ENCODE measurements at regions not wholly inside any gene's neighbourhood (a gene's known extent, or its start where the extent isn't known, plus 50 kb on each side); places are given as distances from the start of the nearest gene placed in this dataset.

GRCh38 chr3:174387736-174388135, 471.4 kb upstream of the NAALADL2 start (continued):
- TF ChIP-seq CHD7 (IDR thresholded peaks at IDR 0.05; ENCODE audit: insufficient replicate concordance, low read length) (no peak), KDM5A (IDR thresholded peaks at IDR 0.05; ENCODE audit: low read length) (no peak), GTF2F1 (IDR thresholded peaks at IDR 0.05; ENCODE audit: borderline replicate concordance, low read depth, low read length) (no peak), SUZ12 (IDR thresholded peaks at IDR 0.05; ENCODE audit: low read length) (no peak), KDM4A (IDR thresholded peaks at IDR 0.05; ENCODE audit: low read depth, low read length, severe bottlenecking) (no peak), SRF (IDR thresholded peaks at IDR 0.05; ENCODE audit: low read depth, low read length) (no peak), FOSL1 (IDR thresholded peaks at IDR 0.05; ENCODE audit: insufficient read depth, low read depth, low read length) (no peak), TAF7 (optimal IDR thresholded peaks at IDR 0.05; ENCODE audit: borderline replicate concordance, low read depth, low read length) (no peak), SP2 (IDR thresholded peaks at IDR 0.05; ENCODE audit: low read length) (no peak), JUN (IDR thresholded peaks at IDR 0.05; ENCODE audit: low read depth, low read length) (no peak), ZNF274 (IDR thresholded peaks at IDR 0.05; ENCODE audit: borderline replicate concordance, extremely low read depth, low read length) (no peak)
